ENCODE measurements at regions not wholly inside any gene's neighbourhood (a gene's known extent, or its start where the extent isn't known, plus 50 kb on each side); places are given as distances from the start of the nearest gene placed in this dataset.

DNA sequence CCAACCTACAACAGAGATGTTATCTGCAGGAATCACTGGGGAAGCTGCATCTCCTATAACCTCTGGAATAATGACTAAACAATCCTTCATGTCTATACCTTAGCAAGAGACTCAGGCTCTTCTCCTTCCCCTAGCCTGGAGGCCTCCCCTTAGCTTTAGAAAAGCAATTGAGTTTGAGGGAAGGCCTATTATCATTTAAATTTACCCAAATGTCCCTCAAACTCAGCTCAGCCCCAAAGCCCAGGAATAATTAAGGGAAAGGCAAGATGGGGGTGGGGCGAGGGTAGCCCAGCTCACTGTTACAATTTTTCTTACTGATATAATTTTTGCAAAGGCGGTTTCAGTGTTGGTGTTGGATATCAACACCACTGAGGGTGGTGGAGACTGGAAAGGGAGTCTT lies 151.4 kb upstream of the EEA1 start:
- Histone ChIP-seq H3K9me3 (no peaks in the 10 kb centered on the region), H3K36me3 (no peaks in the 10 kb centered on the region), H3K4me3 (no peak overlapping the region), H3K4me1 (no peaks in the 10 kb centered on the region), H3K27ac (no peak overlapping the region), H3K27me3 (no peaks in the 10 kb centered on the region)
- TF ChIP-seq, protein P1, sequence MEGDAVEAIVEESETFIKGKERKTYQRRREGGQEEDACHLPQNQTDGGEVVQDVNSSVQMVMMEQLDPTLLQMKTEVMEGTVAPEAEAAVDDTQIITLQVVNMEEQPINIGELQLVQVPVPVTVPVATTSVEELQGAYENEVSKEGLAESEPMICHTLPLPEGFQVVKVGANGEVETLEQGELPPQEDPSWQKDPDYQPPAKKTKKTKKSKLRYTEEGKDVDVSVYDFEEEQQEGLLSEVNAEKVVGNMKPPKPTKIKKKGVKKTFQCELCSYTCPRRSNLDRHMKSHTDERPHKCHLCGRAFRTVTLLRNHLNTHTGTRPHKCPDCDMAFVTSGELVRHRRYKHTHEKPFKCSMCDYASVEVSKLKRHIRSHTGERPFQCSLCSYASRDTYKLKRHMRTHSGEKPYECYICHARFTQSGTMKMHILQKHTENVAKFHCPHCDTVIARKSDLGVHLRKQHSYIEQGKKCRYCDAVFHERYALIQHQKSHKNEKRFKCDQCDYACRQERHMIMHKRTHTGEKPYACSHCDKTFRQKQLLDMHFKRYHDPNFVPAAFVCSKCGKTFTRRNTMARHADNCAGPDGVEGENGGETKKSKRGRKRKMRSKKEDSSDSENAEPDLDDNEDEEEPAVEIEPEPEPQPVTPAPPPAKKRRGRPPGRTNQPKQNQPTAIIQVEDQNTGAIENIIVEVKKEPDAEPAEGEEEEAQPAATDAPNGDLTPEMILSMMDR (IDR thresholded peaks at IDR 0.05): no peak
- no peak for DNase-seq (ENCODE audit: low spot score)

DNA sequence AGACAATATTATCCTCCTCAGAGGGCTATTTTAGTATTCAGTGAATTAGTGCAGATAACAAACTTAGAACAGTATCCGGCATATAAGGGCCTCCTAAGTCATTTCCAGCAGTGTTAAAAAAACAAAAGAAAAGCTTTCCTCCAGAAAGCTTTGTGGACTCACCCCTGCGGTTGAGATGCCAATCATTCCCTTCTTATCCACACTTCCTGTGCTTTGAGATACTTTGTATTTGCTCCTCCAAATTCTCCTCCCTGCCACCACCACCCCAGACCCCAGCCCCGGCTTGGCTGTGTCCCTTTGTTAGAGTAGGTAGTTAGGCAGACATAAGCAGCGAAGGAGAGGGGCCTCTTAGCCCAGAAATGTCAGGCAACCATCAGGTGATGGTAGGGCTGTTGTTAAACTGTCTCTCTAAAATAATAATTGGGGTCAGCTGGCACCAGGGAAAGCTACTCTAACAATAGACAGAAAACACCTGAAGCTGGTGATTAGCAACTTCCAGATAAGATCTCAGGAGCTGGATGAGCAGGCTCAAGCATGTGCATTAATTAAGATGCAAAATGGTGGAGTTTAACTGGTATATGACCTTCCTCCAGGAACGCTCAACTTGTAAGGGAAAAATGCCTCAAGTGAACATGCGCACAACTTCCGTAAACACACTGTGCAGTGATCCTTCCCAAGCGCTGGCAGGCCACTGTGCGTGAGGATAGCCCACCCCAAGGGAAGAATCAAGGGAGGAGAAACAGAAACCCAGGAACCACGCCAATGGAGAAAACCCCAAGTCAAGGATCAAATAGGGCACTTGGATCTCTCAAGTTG lies 152.1 kb upstream of the EEA1 start:
- Histone ChIP-seq H3K27me3 (no peaks in the 10 kb centered on the region), H3K27ac (no peak overlapping the region), H3K4me3 (no peak overlapping the region), H3K36me3 (no peaks in the 10 kb centered on the region), H3K9me3 (peaks cover 0 to 5% of the 10 kb centered on the region in 2 donors), H3K4me1 (no peaks in the 10 kb centered on the region)
- no peak for DNase-seq (ENCODE audit: low spot score)
- TF ChIP-seq, protein P1 (IDR thresholded peaks at IDR 0.05): no peak

DNA sequence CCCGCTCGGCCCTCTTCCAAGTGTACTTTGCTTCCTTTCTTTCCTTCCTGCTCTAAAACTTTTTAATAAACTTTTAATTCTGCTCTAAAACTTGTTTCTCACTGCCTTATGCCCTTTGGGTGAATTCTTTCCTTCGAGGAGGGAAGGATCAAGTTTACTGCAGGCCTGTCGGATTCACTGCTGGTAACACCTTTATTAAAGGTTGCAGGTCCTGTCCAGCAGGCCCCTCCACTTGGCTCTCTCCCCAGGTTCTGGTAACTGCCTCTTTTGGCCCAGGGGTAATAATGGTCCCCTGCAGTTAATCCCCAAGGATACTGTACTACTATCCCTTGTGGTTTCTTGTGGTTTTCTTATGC lies 152.7 kb upstream of the EEA1 start:
- no peak overlapping the region for H3K27ac ChIP-seq
- no peak overlapping the region for H3K4me3 ChIP-seq
- TF ChIP-seq, protein P1 (IDR thresholded peaks at IDR 0.05): no peak
- H3K9me3 ChIP-seq: peaks cover 0 to 11% of the 10 kb centered on the region in 2 donors
- no peaks in the 10 kb centered on the region for H3K36me3 ChIP-seq
- H3K27me3 ChIP-seq: no peaks in the 10 kb centered on the region
- no peaks in the 10 kb centered on the region for H3K4me1 ChIP-seq
- DNase-seq (ENCODE audit: low spot score): no peak

DNA sequence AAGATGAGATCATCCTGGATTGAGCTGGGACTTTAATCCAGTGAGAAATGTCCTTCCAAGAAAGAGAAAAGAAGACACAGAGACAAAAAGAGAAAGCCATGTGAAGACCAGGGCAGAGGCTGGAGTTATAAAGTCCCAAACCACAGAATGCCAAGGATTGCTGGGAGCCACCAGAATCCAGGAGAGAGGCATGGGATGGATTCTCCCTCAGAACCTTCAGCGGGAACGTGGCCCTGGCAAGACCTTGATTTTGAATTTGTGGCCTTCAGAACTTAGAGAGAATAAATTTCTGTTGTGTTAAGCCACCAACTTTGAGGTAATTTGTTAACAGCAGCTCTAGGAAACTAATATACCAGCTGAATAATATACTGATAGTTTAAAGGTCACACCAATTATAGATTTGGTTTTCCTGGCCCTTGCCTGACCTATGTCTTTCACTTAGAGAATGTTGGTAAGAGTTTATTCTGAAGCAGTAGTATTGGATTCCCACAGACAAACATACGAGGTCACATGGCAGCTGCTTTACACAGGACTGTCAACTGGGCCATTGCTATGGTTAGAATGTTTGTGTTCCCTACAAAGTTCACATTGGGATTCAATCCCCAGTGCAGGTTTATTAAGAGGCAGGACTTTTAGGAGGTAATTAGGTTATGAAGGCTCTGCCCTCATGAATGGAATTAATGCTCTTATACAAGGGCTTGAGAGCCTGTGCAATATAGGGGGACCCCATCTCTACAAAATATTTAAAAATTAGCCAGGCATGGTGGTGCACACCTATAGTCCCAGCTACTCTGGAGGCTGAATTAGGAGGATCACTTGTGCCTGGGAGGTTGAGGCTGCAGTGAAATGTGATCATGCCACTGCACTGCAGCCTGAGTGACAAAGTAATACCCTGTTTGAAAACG lies 156.5 kb upstream of the EEA1 start:
- no peaks in the 10 kb centered on the region for H3K27me3 ChIP-seq
- no peak overlapping the region for H3K27ac ChIP-seq
- no peak for DNase-seq (ENCODE audit: low spot score)
- TF ChIP-seq, protein P1 (IDR thresholded peaks at IDR 0.05): no peak
- H3K9me3 ChIP-seq: peaks cover 0 to 12% of the 10 kb centered on the region in 2 donors
- H3K4me1 ChIP-seq: no peaks in the 10 kb centered on the region
- H3K4me3 ChIP-seq: no peak overlapping the region
- no peaks in the 10 kb centered on the region for H3K36me3 ChIP-seq

DNA sequence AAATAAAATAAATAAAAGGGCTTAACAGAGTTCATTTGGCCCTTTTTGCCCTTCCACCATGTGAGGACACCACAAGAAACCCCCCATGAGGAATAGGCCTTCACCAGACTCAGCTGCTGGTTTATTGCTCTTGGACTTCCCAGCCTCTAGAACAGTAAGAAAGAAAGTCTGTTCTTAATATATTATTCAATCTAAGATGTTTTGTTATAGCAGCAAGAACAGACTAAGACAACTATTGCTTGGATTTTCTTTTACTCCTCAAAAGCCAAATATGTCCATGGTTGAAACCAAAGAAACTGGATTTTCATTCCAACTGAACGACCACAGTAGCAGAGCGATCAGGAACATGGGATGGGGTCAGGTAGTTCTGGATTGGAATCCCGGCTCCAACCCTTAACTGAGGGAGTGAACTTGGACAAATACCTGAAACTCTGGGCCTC lies 157.2 kb upstream of the EEA1 start:
- TF ChIP-seq, protein P1 (IDR thresholded peaks at IDR 0.05): no peak
- no peak for DNase-seq (ENCODE audit: low spot score)
- Histone ChIP-seq H3K27ac (no peak overlapping the region), H3K9me3 (peaks cover 0 to 12% of the 10 kb centered on the region in 2 donors), H3K4me1 (no peaks in the 10 kb centered on the region), H3K36me3 (no peaks in the 10 kb centered on the region), H3K27me3 (no peaks in the 10 kb centered on the region), H3K4me3 (no peak overlapping the region)
